ENCODE measurements at regions not wholly inside any gene's neighbourhood (a gene's known extent, or its start where the extent isn't known, plus 50 kb on each side); places are given as distances from the start of the nearest gene placed in this dataset.
"Not testable (repeated sequence)": the region's sequence is repeated elsewhere in the genome, so short reads cannot be mapped to it uniquely, and the experiment has no call there.

DNA sequence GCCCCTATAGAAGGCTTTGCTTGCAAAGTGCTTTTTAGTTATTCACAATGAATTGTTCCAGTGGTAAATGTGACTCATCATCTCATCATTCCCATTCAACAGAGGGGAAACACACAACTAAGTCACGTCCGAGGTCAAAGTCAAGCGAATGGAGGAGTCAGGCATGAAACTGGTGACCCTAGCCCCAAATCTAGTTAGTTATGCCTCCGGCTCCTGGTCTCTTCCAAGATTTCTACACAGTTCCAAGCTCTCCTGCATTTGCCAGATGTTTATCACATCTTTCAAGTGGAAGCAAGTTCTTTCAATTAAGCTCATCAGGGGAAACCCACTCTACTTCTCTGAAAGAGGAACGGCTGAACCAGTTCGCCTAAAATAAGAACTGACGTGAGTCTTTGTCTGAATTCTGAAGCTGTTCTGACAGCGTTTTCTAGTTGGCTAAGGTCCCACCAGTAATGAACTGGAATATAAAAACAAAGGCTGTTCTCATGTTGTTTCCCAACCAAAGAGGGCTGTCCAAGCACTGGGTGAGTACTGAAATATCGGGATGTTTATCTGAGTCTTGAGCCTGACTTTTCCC is 140.9 kb upstream of the NRBF2 start:
- no peaks in the 10 kb centered on the region for H3K9me3 Mint-ChIP-seq

GRCh38 chr10:62990126-62990525 is 143.0 kb upstream of the NRBF2 start:
- Mint-ChIP-seq H3K4me3 (peak overlapping the region in 1 of 2 donors; percentile 27), H3K4me1 (ENCODE audit: low read depth) (peaks cover 49% of the 10 kb centered on the region), H3K27me3 (ENCODE audit: low read depth) (peaks cover 6% of the 10 kb centered on the region), H3K27ac (no peak overlapping the region), H3K9me3 (no peaks in the 10 kb centered on the region), H3K36me3 (ENCODE audit: insufficient read depth in 2 of 2) (peaks cover 1 to 2% of the 10 kb centered on the region in 2 donors)
- ATAC-seq (replicated peaks in 1 of 2) (peak; percentile 73 to 81), DNase-seq (peak in 1 of 2 donors; percentile 6)

More for the DNA sequence above, 140.9 kb upstream of the NRBF2 start:
- Mint-ChIP-seq H3K36me3 (ENCODE audit: insufficient read depth in 2 of 2) (peaks cover 1 to 2% of the 10 kb centered on the region in 2 donors), H3K4me3 (peak overlapping the region; percentile 65 to 84), H3K4me1 (ENCODE audit: low read depth) (peaks cover 70% of the 10 kb centered on the region), H3K27me3 (ENCODE audit: low read depth) (peaks cover 6% of the 10 kb centered on the region), H3K27ac (peak overlapping the region; percentile 95)
- ATAC-seq (replicated peaks in 1 of 2) (no peak), DNase-seq (peak in 1 of 2 donors; percentile 17)

DNA sequence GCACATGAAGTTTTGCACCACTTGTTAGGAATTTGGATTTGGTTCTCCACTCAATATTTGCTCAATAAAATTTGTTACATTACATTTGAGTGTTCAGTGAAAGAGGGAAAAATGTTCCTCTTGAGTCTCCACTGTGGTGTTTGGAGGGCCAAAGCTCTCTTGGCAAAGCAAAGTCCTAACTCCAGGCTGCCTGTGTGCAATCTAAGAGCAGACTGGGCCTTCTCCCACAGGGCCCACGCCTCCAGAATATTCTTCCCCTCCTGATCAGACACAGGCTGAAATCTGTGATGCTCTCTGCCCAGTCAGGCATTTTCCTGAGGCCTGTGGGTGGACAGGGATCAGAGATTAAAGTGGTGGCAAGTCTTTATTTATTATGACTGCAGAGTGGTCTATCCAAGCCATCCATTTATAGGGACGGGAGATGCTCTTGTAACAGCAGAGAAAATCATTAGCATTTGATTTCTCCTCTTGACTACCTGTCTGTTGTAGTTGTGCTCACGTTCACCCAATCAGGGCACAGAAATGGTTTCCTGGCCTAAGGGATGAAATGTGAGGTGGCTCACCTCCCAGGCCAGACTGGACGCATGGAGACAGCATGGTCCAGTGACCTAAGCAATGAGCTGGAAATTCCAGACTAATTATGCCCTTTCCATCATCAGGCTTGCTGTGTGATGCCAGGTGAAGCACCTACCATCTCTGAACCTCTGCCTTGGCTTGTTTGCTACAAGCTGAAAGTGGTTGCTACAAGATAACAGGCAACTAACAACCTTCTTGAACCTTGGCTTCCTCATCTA is 147.1 kb upstream of the NRBF2 start:
- no peak overlapping the region for H3K27ac Mint-ChIP-seq
- H3K4me3 Mint-ChIP-seq = no peak overlapping the region
- ATAC-seq (replicated peaks in 1 of 2) = no peak
- DNase-seq = no peak
- H3K36me3 Mint-ChIP-seq (ENCODE audit: insufficient read depth in 2 of 2) = peaks cover 0 to 2% of the 10 kb centered on the region in 2 donors
- H3K27me3 Mint-ChIP-seq (ENCODE audit: low read depth) = peaks cover 15% of the 10 kb centered on the region
- peaks cover 26% of the 10 kb centered on the region for H3K4me1 Mint-ChIP-seq (ENCODE audit: low read depth)
- H3K9me3 Mint-ChIP-seq = no peaks in the 10 kb centered on the region

GRCh38 chr10:62981096-62981495 is 152.0 kb upstream of the NRBF2 start:
- H3K4me3 Mint-ChIP-seq = no peak overlapping the region
- no peak for DNase-seq
- ATAC-seq (replicated peaks in 1 of 2) = no peak
- H3K27me3 Mint-ChIP-seq (ENCODE audit: low read depth) = peaks cover 9% of the 10 kb centered on the region
- H3K36me3 Mint-ChIP-seq (ENCODE audit: insufficient read depth in 2 of 2) = peaks cover 2 to 5% of the 10 kb centered on the region in 2 donors
- peaks cover 45% of the 10 kb centered on the region for H3K4me1 Mint-ChIP-seq (ENCODE audit: low read depth)
- peaks cover 0 to 2% of the 10 kb centered on the region in 2 donors for H3K9me3 Mint-ChIP-seq
- peak overlapping the region; percentile 13 for H3K27ac Mint-ChIP-seq

DNA sequence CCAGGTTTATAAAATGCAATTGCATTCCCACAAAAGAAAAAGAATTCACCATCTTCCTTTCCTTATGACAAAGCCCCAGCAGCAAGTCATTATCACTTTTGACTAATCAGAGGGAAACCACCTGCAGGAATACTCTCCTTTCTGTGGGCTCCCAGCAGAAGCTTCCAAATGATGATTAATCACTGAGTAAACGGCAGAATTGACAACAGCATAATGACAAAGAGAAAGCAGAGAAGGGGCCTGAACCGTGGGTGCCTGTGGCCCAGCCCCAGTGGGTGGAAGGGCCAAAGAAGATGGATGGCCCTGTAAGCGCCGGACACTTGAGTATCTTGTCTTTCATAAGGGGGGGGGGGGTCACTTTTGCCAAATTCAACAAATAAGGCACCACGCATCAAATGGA is 152.4 kb upstream of the NRBF2 start:
- Mint-ChIP-seq H3K27ac (peak overlapping the region; percentile 13), H3K4me3 (peak overlapping the region; percentile 25 to 46)
- DNase-seq = peak; percentile 43 to 55

GRCh38 chr10:62979921-62980320 is 153.2 kb upstream of the NRBF2 start:
- Mint-ChIP-seq H3K36me3 (ENCODE audit: insufficient read depth in 2 of 2) (peaks cover 8 to 12% of the 10 kb centered on the region in 2 donors), H3K9me3 (peaks cover 6 to 9% of the 10 kb centered on the region in 2 donors), H3K27me3 (ENCODE audit: low read depth) (peaks cover 9% of the 10 kb centered on the region), H3K27ac (no peak overlapping the region), H3K4me3 (peak overlapping the region in 1 of 2 donors; percentile 19), H3K4me1 (ENCODE audit: low read depth) (peaks cover 45% of the 10 kb centered on the region)
- ATAC-seq (replicated peaks in 1 of 2) = no peak
- no peak for DNase-seq

More for the DNA sequence above, 152.4 kb upstream of the NRBF2 start:
- Mint-ChIP-seq H3K27me3 (ENCODE audit: low read depth) (peaks cover 9% of the 10 kb centered on the region), H3K36me3 (ENCODE audit: insufficient read depth in 2 of 2) (peaks cover 2 to 7% of the 10 kb centered on the region in 2 donors), H3K4me1 (ENCODE audit: low read depth) (peaks cover 45% of the 10 kb centered on the region), H3K9me3 (peaks cover 0 to 3% of the 10 kb centered on the region in 2 donors)
- peak; percentile 90 to 94 for ATAC-seq (replicated peaks in 1 of 2)

GRCh38 chr10:62978482-62978881 is 154.6 kb upstream of the NRBF2 start:
- Mint-ChIP-seq H3K27me3 (ENCODE audit: low read depth) (peaks cover 13% of the 10 kb centered on the region), H3K4me1 (ENCODE audit: low read depth) (peaks cover 45% of the 10 kb centered on the region), H3K27ac (no peak overlapping the region), H3K4me3 (peak overlapping the region in 1 of 2 donors; percentile 1), H3K9me3 (peaks cover 8 to 10% of the 10 kb centered on the region in 2 donors), H3K36me3 (ENCODE audit: insufficient read depth in 2 of 2) (peaks cover 11 to 16% of the 10 kb centered on the region in 2 donors)
- DNase-seq (peak in 1 of 2 donors; percentile 26), ATAC-seq (replicated peaks in 1 of 2) (peak; percentile 71 to 81)

- ATAC-seq (replicated peaks in 1 of 2) = not testable (repeated sequence)
- H3K27me3 Mint-ChIP-seq (ENCODE audit: low read depth) = peaks cover 26% of the 10 kb centered on the region
Observed at GRCh38 chr10:62974795-62975194, 158.3 kb upstream of the NRBF2 start.

GRCh38 chr10:62972103-62972502 is 155.9 kb upstream of the EGR2 start:
- Mint-ChIP-seq H3K36me3 (ENCODE audit: insufficient read depth in 2 of 2) (peaks cover 14 to 19% of the 10 kb centered on the region in 2 donors), H3K4me1 (ENCODE audit: low read depth) (no peaks in the 10 kb centered on the region), H3K27me3 (ENCODE audit: low read depth) (peaks cover 43% of the 10 kb centered on the region), H3K9me3 (peaks cover 11 to 15% of the 10 kb centered on the region in 2 donors), H3K27ac (no peak overlapping the region), H3K4me3 (no peak overlapping the region)
- ATAC-seq (replicated peaks in 1 of 2) (no peak), DNase-seq (no peak)

More at GRCh38 chr10:62974795-62975194, 158.3 kb upstream of the NRBF2 start:
- Mint-ChIP-seq H3K9me3 (peaks cover 11 to 17% of the 10 kb centered on the region in 2 donors), H3K36me3 (ENCODE audit: insufficient read depth in 2 of 2) (peaks cover 17 to 20% of the 10 kb centered on the region in 2 donors), H3K4me1 (ENCODE audit: low read depth) (peaks cover 21% of the 10 kb centered on the region)
- not testable (repeated sequence) for DNase-seq, H3K4me3 Mint-ChIP-seq, H3K27ac Mint-ChIP-seq

DNA sequence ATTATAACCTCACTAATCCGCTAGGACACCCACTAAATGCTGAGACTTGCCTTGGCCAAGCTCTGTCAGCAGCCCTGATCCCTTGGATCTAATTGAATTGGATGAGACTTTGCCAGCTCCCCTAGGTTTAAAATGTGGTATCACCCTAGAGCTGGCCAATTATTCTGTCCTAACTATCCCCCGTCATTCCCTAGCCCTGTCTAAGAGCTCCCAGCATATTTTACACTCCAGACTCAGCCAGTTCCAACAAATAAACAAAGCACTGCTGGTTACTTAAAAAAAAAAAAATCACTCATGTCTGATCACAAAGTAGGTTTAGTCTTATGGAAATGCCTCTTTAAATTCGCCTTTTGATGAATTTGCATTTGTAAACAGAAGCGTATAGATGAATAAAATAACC is 147.9 kb upstream of the EGR2 start:
- no peaks in the 10 kb centered on the region for H3K4me1 Mint-ChIP-seq (ENCODE audit: low read depth)
- H3K9me3 Mint-ChIP-seq = peaks cover 0 to 2% of the 10 kb centered on the region in 2 donors
- no peak for ATAC-seq (replicated peaks in 1 of 2)
- H3K36me3 Mint-ChIP-seq (ENCODE audit: insufficient read depth in 2 of 2) = peaks cover 0 to 1% of the 10 kb centered on the region in 2 donors
- H3K27ac Mint-ChIP-seq = no peak overlapping the region
- no peak overlapping the region for H3K4me3 Mint-ChIP-seq
- H3K27me3 Mint-ChIP-seq (ENCODE audit: low read depth) = peaks cover 81% of the 10 kb centered on the region
- no peak for DNase-seq

DNA sequence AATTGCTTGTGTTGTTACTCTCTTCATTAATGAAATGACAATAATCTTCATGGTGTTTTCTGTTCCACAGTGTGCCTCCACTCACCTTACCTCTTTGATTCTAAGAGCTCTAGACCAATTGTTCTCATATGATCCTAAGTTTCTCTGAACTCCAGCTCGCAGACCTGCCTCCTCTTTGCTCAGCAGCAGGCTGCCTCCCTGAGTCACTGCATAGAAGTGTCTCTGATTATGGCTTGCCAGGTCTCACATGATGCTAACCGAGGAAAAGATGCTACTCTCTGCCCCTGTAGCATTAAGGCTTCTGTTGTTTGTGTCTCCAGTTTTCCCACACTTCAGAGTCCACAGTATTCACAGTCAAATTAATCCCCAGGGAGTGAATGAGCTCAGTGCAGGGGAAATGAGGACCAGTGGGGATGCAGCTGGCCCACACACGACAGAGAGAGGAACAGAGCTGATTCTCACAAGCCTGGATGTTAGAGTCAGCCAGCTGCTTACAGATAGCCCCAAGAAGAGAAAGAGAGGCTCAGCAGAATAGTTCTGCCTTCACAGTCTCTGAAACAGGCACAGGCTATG is 145.9 kb upstream of the EGR2 start:
- Mint-ChIP-seq H3K4me1 (ENCODE audit: low read depth) (no peaks in the 10 kb centered on the region), H3K27ac (no peak overlapping the region), H3K9me3 (peaks cover 0 to 2% of the 10 kb centered on the region in 2 donors), H3K4me3 (no peak overlapping the region), H3K27me3 (ENCODE audit: low read depth) (peaks cover 86% of the 10 kb centered on the region), H3K36me3 (ENCODE audit: insufficient read depth in 2 of 2) (peaks cover 0 to 1% of the 10 kb centered on the region in 2 donors)
- DNase-seq = no peak
- ATAC-seq (replicated peaks in 1 of 2) = no peak

DNA sequence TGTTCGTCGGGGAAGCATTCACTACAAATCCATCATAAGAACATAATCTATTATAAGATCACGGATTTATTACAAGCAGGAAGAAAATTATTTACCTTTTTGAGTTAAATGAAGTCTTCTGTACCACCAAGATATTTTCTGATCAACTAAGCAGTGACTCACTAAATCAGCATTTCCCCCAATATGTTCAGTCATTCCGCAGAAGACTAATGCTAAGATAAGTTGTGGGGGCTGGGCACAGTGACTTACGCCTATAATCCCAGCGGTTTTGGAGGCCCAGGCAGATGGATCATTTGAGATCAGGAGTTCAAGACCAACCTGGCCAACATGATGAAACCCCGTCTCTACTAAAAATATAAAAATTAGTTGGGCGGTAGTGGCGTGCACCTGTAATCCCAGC is 144.2 kb upstream of the EGR2 start:
- Mint-ChIP-seq H3K27ac (no peak overlapping the region), H3K4me3 (no peak overlapping the region), H3K4me1 (ENCODE audit: low read depth) (no peaks in the 10 kb centered on the region), H3K9me3 (peaks cover 0 to 2% of the 10 kb centered on the region in 2 donors), H3K36me3 (ENCODE audit: insufficient read depth in 2 of 2) (peaks cover 0 to 1% of the 10 kb centered on the region in 2 donors), H3K27me3 (ENCODE audit: low read depth) (peaks cover 72% of the 10 kb centered on the region)
- DNase-seq (no peak), ATAC-seq (replicated peaks in 1 of 2) (no peak)

DNA sequence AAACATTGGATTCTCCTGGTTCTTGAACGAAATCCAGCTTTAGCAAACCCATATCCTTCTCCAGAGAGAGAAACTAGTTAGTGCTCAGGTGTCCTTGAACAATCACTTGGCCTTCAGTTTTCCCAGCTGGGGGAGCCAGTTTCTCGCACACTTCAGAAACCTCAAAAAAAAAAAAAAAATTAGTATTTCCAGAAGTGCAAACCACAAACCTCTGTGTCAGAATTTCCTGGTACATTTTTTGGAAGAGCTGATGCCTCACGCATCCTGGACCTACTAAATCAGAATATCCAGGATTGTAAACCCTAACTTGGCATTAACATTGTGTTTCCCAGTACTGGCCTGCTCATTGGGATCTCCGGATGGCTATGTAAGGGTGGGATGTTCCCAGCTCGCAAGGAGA is 143.4 kb upstream of the EGR2 start:
- Mint-ChIP-seq H3K9me3 (peaks cover 0 to 3% of the 10 kb centered on the region in 2 donors), H3K4me3 (no peak overlapping the region), H3K4me1 (ENCODE audit: low read depth) (no peaks in the 10 kb centered on the region), H3K36me3 (ENCODE audit: insufficient read depth in 2 of 2) (peaks cover 0 to 1% of the 10 kb centered on the region in 2 donors), H3K27ac (no peak overlapping the region), H3K27me3 (ENCODE audit: low read depth) (peaks cover 72% of the 10 kb centered on the region)
- no peak for DNase-seq
- ATAC-seq (replicated peaks in 1 of 2) = no peak

Data from activated T-cell treated with anti-CD3 and anti-CD28 coated beads, Interleukin-2, amount 50 U/mL, for 72 hours (primary cell).